Body of pancreas (tissue), 4 donors: ENCODE measurements at regions not wholly inside any gene's neighbourhood (a gene's known extent, or its start where the extent isn't known, plus 50 kb on each side); places are given as distances from the start of the nearest gene placed in this dataset.

ENCODE experiments used
- ATAC-seq: fragments of 150-250 bp; one replicate; pipeline ENCODE4 v1.9.1; 2016
- DNase-seq, 4 donors: peaks; one replicate each; pipeline ENCODE4 v3.0.0-alpha.2; 2019
- H3K27ac ChIP-seq, 4 donors: fragments of 200-600 bp; sonication (generic); 1 replicate in 3 of 4; 2 replicates in 1 of 4; pipeline versions ENCODE4 v1.5.1 to v1.6.1; 2016 to 2019; ENCODE audit warnings: mild to moderate bottlenecking in 1 of 4, mixed read lengths in 1 of 4, moderate library complexity in 1 of 4
- H3K27me3 ChIP-seq, 2 donors: fragments of 200-600 bp; sonication (generic); one replicate each; pipeline ENCODE4 v1.6.0; 2016; ENCODE audit warnings: mild to moderate bottlenecking in 1 of 2
- H3K36me3 ChIP-seq, 2 donors: fragments of 200-600 bp; sonication (generic); replicated peaks in 1 of 2; 2 replicates each; pipeline ENCODE4 v1.5.1; 2016; ENCODE audit warnings: low read depth in 2 of 2; ENCODE audit not compliant: insufficient read depth in 1 of 2
- H3K4me1 ChIP-seq: fragments of 200-600 bp; sonication (generic); one replicate; pipeline ENCODE4 v1.6.0; 2016
- H3K4me3 ChIP-seq, 2 donors: fragments of 200-600 bp; sonication (generic); 1 replicate in 1 of 2; 2 replicates in 1 of 2; pipeline ENCODE4 v1.5.1; 2016 to 2019
- H3K9me3 ChIP-seq, 3 donors: fragments of 200-600 bp; sonication (generic); 1 replicate in 2 of 3; 2 replicates in 1 of 3; pipeline ENCODE4 v1.5.1; 2016
- CTCF ChIP-seq, 7 experiments: fragments of 450-650 bp in 4 of 7; fragments of 200-600 bp in 3 of 7; sonication (generic) in 3 of 7; IDR thresholded peaks; one replicate each; pipeline ENCODE4 v1.5.1; 2016 to 2019; ENCODE audit warnings: antibody characterized with exemption in 7 of 7
- POLR2A ChIP-seq, 3 donors: fragments of 450-650 bp; IDR thresholded peaks; one replicate each; pipeline ENCODE4 v1.6.1; 2016; ENCODE audit warnings: antibody characterized with exemption in 3 of 3, mild to moderate bottlenecking in 2 of 3
- WGBS, 2 donors: methylation state at CpG; one replicate each; pipeline ENCODE4 v1.1.5; 2017; 5-methylcytosine and 5-hydroxymethylcytosine counted together
- intact Hi-C: fragments of 100-400 bp; cut with DNase I; formaldehyde crosslinking; loops from one replicate; pipeline ENCODE4 v1.15.1; 2023

GRCh38 chr1:232462213-232462612 is 167.7 kb downstream of the SIPA1L2 start:
- H3K9me3 ChIP-seq, result no peaks in the 10 kb centered on the region
- no peaks in the 10 kb centered on the region for H3K36me3 ChIP-seq
- H3K4me3 ChIP-seq, result no peak overlapping the region
- intact Hi-C loops, result no loop called here
- H3K27ac ChIP-seq, result no peak overlapping the region
- 70 to 76% methylated on average over 4 of the region's 4 CpGs for WGBS, 2 donors
- peaks cover 14% of the 10 kb centered on the region for H3K4me1 ChIP-seq
- DNase-seq, result no peak
- no peaks in the 10 kb centered on the region for H3K27me3 ChIP-seq
- no peak for TF ChIP-seq POLR2A (IDR thresholded peaks at IDR 0.05)
- no peak for TF ChIP-seq CTCF (IDR thresholded peaks at IDR 0.05)
- ATAC-seq, result no peak

- Histone ChIP-seq H3K27ac (no peak overlapping the region), H3K4me1 (peaks cover 14% of the 10 kb centered on the region), H3K9me3 (no peaks in the 10 kb centered on the region), H3K4me3 (no peak overlapping the region), H3K36me3 (no peaks in the 10 kb centered on the region), H3K27me3 (no peaks in the 10 kb centered on the region)
- no peak for DNase-seq
- ATAC-seq, result no peak
- 37% methylated on average over 3 of the region's 3 CpGs for WGBS, 2 donors
- intact Hi-C loops, result no loop called here
- TF ChIP-seq CTCF (IDR thresholded peaks at IDR 0.05) (no peak), POLR2A (IDR thresholded peaks at IDR 0.05) (no peak)
These were observed 170.1 kb downstream of the SIPA1L2 start for GRCh38 chr1:232459826-232460225.

- no peak overlapping the region for H3K4me3 ChIP-seq
- peaks cover 14% of the 10 kb centered on the region for H3K4me1 ChIP-seq
- no peak overlapping the region for H3K27ac ChIP-seq
- ATAC-seq, result no peak
- H3K9me3 ChIP-seq, result no peaks in the 10 kb centered on the region
- no peak for DNase-seq
- TF ChIP-seq POLR2A (IDR thresholded peaks at IDR 0.05), result no peak
- TF ChIP-seq CTCF (IDR thresholded peaks at IDR 0.05), result no peak
- no peaks in the 10 kb centered on the region for H3K36me3 ChIP-seq
- H3K27me3 ChIP-seq, result no peaks in the 10 kb centered on the region
- 65 to 77% methylated on average over 4 of the region's 4 CpGs for WGBS, 2 donors
- intact Hi-C loops, result no loop called here
These were observed 170.8 kb downstream of the SIPA1L2 start for GRCh38 chr1:232459087-232459486.

GRCh38 chr1:232457595-232457994 is 172.3 kb downstream of the SIPA1L2 start:
- intact Hi-C loops, result no loop called here
- H3K27me3 ChIP-seq, result no peaks in the 10 kb centered on the region
- DNase-seq, result no peak
- H3K4me3 ChIP-seq, result no peak overlapping the region
- peaks cover 8% of the 10 kb centered on the region for H3K4me1 ChIP-seq
- H3K36me3 ChIP-seq, result no peaks in the 10 kb centered on the region
- ATAC-seq, result no peak
- no peak for TF ChIP-seq POLR2A (IDR thresholded peaks at IDR 0.05)
- TF ChIP-seq CTCF (IDR thresholded peaks at IDR 0.05), result no peak
- no peaks in the 10 kb centered on the region for H3K9me3 ChIP-seq
- no peak overlapping the region for H3K27ac ChIP-seq
- 65 to 94% methylated on average over 3 of the region's 3 CpGs for WGBS, 2 donors

- Histone ChIP-seq H3K27ac (no peak overlapping the region), H3K27me3 (no peaks in the 10 kb centered on the region), H3K36me3 (no peaks in the 10 kb centered on the region), H3K9me3 (no peaks in the 10 kb centered on the region), H3K4me1 (peaks cover 8% of the 10 kb centered on the region), H3K4me3 (no peak overlapping the region)
- no peak for TF ChIP-seq CTCF (IDR thresholded peaks at IDR 0.05)
- no peak for TF ChIP-seq POLR2A (IDR thresholded peaks at IDR 0.05)
- no peak for ATAC-seq
- DNase-seq, result no peak
- intact Hi-C loops, result no loop called here
- WGBS, 2 donors, result 70 to 79% methylated on average over 2 of the region's 2 CpGs
These were observed 173.2 kb downstream of the SIPA1L2 start for GRCh38 chr1:232456714-232457113.
